DND-41 (cell line): ENCODE measurements at regions not wholly inside any gene's neighbourhood (a gene's known extent, or its start where the extent isn't known, plus 50 kb on each side); places are given as distances from the start of the nearest gene placed in this dataset.
"Not testable (repeated sequence)": the region's sequence is repeated elsewhere in the genome, so short reads cannot be mapped to it uniquely, and the experiment has no call there.

Experiments used
- ATAC-seq: fragments of 200-7000 bp; cut with Tn5 transposase; 3 replicates; pipeline ENCODE4 v1.9.1; 2021; ENCODE audit warnings: low read depth; ENCODE audit not compliant: insufficient read depth
- DNase-seq: peaks from one replicate; pipeline ENCODE4 v3.0.0-alpha.2; 2020
- H2AFZ ChIP-seq: 2 replicates; pipeline ENCODE4 v1.6.0; 2012; ENCODE audit warnings: low read depth, low read length
- H3K27ac ChIP-seq: 2 replicates; pipeline ENCODE4 v1.5.1; 2012; ENCODE audit warnings: low read length, inconsistent platforms
- H3K27me3 ChIP-seq: fragments of 200-600 bp; sonication (generic); 2 replicates; pipeline ENCODE4 v1.6.0; 2012; ENCODE audit warnings: low read length, mild to moderate bottlenecking, inconsistent platforms; ENCODE audit not compliant: insufficient read depth, poor library complexity
- H3K36me3 ChIP-seq: 2 replicates; pipeline ENCODE4 v1.5.1; 2012; ENCODE audit warnings: low read length, inconsistent platforms; ENCODE audit not compliant: insufficient read depth
- H3K4me1 ChIP-seq: 2 replicates; pipeline ENCODE4 v1.5.1; 2012; ENCODE audit warnings: mild to moderate bottlenecking, low read length; ENCODE audit not compliant: insufficient read depth
- H3K4me2 ChIP-seq: 2 replicates; pipeline ENCODE4 v1.6.0; 2012; ENCODE audit warnings: mild to moderate bottlenecking, moderate library complexity, low read length, inconsistent platforms; ENCODE audit not compliant: insufficient read depth
- H3K4me3 ChIP-seq, 2 experiments: fragments of 200-600 bp in 1 of 2; shearing (Covaris generic) in 1 of 2; 2 replicates each; pipeline ENCODE4 v1.5.1; 2012 to 2016; ENCODE audit warnings: inconsistent platforms in 2 of 2, low read length in 2 of 2, mild to moderate bottlenecking in 2 of 2, low read depth in 1 of 2, moderate library complexity in 1 of 2
- H3K79me2 ChIP-seq: 2 replicates; pipeline ENCODE4 v1.6.0; 2012; ENCODE audit warnings: low read length, inconsistent platforms; ENCODE audit not compliant: insufficient read depth
- H3K9ac ChIP-seq: 2 replicates; pipeline ENCODE4 v1.6.0; 2012; ENCODE audit warnings: low read depth, mild to moderate bottlenecking, inconsistent platforms, low read length, moderate library complexity
- H3K9me3 ChIP-seq: 2 replicates; pipeline ENCODE4 v1.5.1; 2012; ENCODE audit warnings: low read length, moderate library complexity, mild to moderate bottlenecking, inconsistent platforms; ENCODE audit not compliant: insufficient read depth, severe bottlenecking
- H4K20me1 ChIP-seq: 2 replicates; pipeline ENCODE4 v1.6.0; 2012; ENCODE audit warnings: low read length; ENCODE audit not compliant: insufficient read depth
- CTCF ChIP-seq: IDR thresholded peaks from 2 replicates; pipeline ENCODE4 v1.5.1; 2012; ENCODE audit warnings: borderline replicate concordance, low read length, moderate library complexity, mild to moderate bottlenecking; ENCODE audit not compliant: poor library complexity, severe bottlenecking; ENCODE audit errors: extremely low read depth
- EZH2 ChIP-seq: IDR thresholded peaks from 3 replicates; pipeline ENCODE4 v1.6.1; 2012; ENCODE audit warnings: borderline replicate concordance, low read depth, mild to moderate bottlenecking, moderate library complexity, low read length, inconsistent platforms; ENCODE audit not compliant: severe bottlenecking

- Histone ChIP-seq H3K36me3 (no peaks in the 10 kb centered on the region), H3K79me2 (no peaks in the 10 kb centered on the region), H3K27ac (no peak overlapping the region), H2AFZ (no peak overlapping the region), H3K9me3 (no peaks in the 10 kb centered on the region), H3K4me1 (peaks cover 47% of the 10 kb centered on the region), H3K9ac (no peak overlapping the region), H3K4me3 (no peak overlapping the region), H3K27me3 (no peaks in the 10 kb centered on the region), H3K4me2 (no peak overlapping the region), H4K20me1 (no peaks in the 10 kb centered on the region)
- no peak for TF ChIP-seq CTCF
- no peak for TF ChIP-seq EZH2
- DNase-seq (no peak), ATAC-seq (no peak)
Observed at GRCh38 chr3:194189243-194189791, 53.4 kb downstream of the HES1 start.

GRCh38 chr3:194191850-194192249 is 55.9 kb downstream of the HES1 start:
- H3K9me3 ChIP-seq, H3K36me3 ChIP-seq, DNase-seq, H3K79me2 ChIP-seq, H3K4me3 ChIP-seq, H3K27me3 ChIP-seq, ATAC-seq, H3K4me2 ChIP-seq, H3K27ac ChIP-seq, H3K9ac ChIP-seq, H2AFZ ChIP-seq, H4K20me1 ChIP-seq: not testable (repeated sequence)
- H3K4me1 ChIP-seq = peaks cover 54% of the 10 kb centered on the region

GRCh38 chr3:194194051-194194756 is 58.3 kb downstream of the HES1 start:
- DNase-seq (peak; percentile 56), ATAC-seq (peak; percentile 79)
- Histone ChIP-seq H3K4me1 (peaks cover 32% of the 10 kb centered on the region), H3K27ac (peak overlapping the region; percentile 31), H3K27me3 (no peaks in the 10 kb centered on the region), H2AFZ (0 out of 2 replicates have a peak overlapping the region, but pooled peaks have one; percentile 21), H3K4me3 (no peak overlapping the region), H3K79me2 (no peaks in the 10 kb centered on the region), H4K20me1 (no peaks in the 10 kb centered on the region), H3K4me2 (no peak overlapping the region), H3K36me3 (no peaks in the 10 kb centered on the region), H3K9me3 (no peaks in the 10 kb centered on the region), H3K9ac (no peak overlapping the region)
- TF ChIP-seq CTCF (no peak), EZH2 (no peak)

- TF ChIP-seq CTCF = no peak
- TF ChIP-seq EZH2 = no peak
- DNase-seq = no peak
- H3K27ac ChIP-seq = peak overlapping the region; percentile 31
Observed at GRCh38 chr3:194194757-194195085, 58.8 kb downstream of the HES1 start.

More at GRCh38 chr3:194194757-194195085, 58.8 kb downstream of the HES1 start:
- no peak overlapping the region for H3K9ac ChIP-seq
- no peak overlapping the region for H3K4me2 ChIP-seq
- H2AFZ ChIP-seq = no peak overlapping the region
- H3K79me2 ChIP-seq = no peaks in the 10 kb centered on the region
- no peaks in the 10 kb centered on the region for H3K9me3 ChIP-seq
- peak; percentile 39 for ATAC-seq
- no peaks in the 10 kb centered on the region for H4K20me1 ChIP-seq
- H3K36me3 ChIP-seq = no peaks in the 10 kb centered on the region
- H3K4me1 ChIP-seq = peaks cover 30% of the 10 kb centered on the region
- H3K27me3 ChIP-seq = no peaks in the 10 kb centered on the region
- no peak overlapping the region for H3K4me3 ChIP-seq
